H1 (cell line): ENCODE measurements at regions not wholly inside any gene's neighbourhood (a gene's known extent, or its start where the extent isn't known, plus 50 kb on each side); places are given as distances from the start of the nearest gene placed in this dataset.

Experiments
- CTCF ChIA-PET: fragments of 300-600 bp; sonication (Branson Sonifier 250); formaldehyde crosslinking; loops from one replicate; lab custom pipeline; 2021; ENCODE audit not compliant: partially characterized antibody; lab: Charles Lee
- POLR2A ChIA-PET: fragments of 300-600 bp; sonication (Branson Sonifier 250); formaldehyde crosslinking; loops from one replicate; lab custom pipeline; 2021; ENCODE audit warnings: inconsistent platforms; ENCODE audit not compliant: partially characterized antibody; lab: Charles Lee
- DNase-seq, 2 experiments: peaks; one replicate each; pipeline versions ENCODE4 v3.0.0 to v3.0.0-alpha.2; 2010 to 2022; ENCODE audit warnings: low spot score in 2 of 2, low read depth in 1 of 2, mixed read lengths in 1 of 2
- FAIRE-seq: peaks from 2 replicates; lab custom pipeline; 2011; peaks lifted over from hg19 to GRCh38; lab: Jason Lieb, UNC
- H2AFZ ChIP-seq: 2 replicates; pipeline ENCODE4 v1.8.1; 2012; ENCODE audit warnings: low read length, inconsistent platforms
- H2AK5ac ChIP-seq: 2 replicates; pipeline ENCODE4 v1.6.1; 2013; ENCODE audit warnings: low read depth, low read length
- H2BK120ac ChIP-seq: replicated peaks from 2 replicates; pipeline ENCODE3; 2013; ENCODE audit warnings: low read depth, low read length, inconsistent platforms
- H2BK12ac ChIP-seq: 2 replicates; pipeline ENCODE4 v1.6.1; 2013; ENCODE audit warnings: low read depth, low read length
- H2BK15ac ChIP-seq: 2 replicates; pipeline ENCODE4 v1.6.1; 2013; ENCODE audit warnings: low read length
- H2BK20ac ChIP-seq: 2 replicates; pipeline ENCODE4 v1.6.1; 2013; ENCODE audit warnings: low read length
- H2BK5ac ChIP-seq: 2 replicates; pipeline ENCODE4 v1.6.1; 2013; ENCODE audit warnings: low read depth, low read length
- H3K14ac ChIP-seq: 2 replicates; pipeline ENCODE4 v1.6.1; 2013; ENCODE audit warnings: inconsistent platforms; ENCODE audit not compliant: insufficient read length
- H3K18ac ChIP-seq: 2 replicates; pipeline ENCODE4 v1.6.1; 2013; ENCODE audit warnings: low read length; ENCODE audit errors: extremely low read depth
- H3K23ac ChIP-seq: 2 replicates; pipeline ENCODE4 v1.6.1; 2013; ENCODE audit warnings: inconsistent platforms; ENCODE audit not compliant: insufficient read length
- H3K23me2 ChIP-seq: 2 replicates; pipeline ENCODE4 v1.6.1; 2013; ENCODE audit warnings: low read depth, low read length
- H3K27ac ChIP-seq: 2 replicates; pipeline ENCODE4 v1.6.1; 2011; ENCODE audit warnings: low read depth, low read length, inconsistent platforms
- H3K27me3 ChIP-seq, 4 experiments: replicated peaks in 1 of 4; 1 replicate in 1 of 4; 2 replicates in 3 of 4; pipeline versions ENCODE4 v1.6.1 to v1.8.1; 2011 to 2013; ENCODE audit warnings: low read length in 3 of 4, mild to moderate bottlenecking in 3 of 4, inconsistent platforms in 2 of 4, mixed read lengths in 2 of 4, moderate library complexity in 1 of 4; ENCODE audit not compliant: control insufficient read depth in 3 of 4, insufficient read depth in 3 of 4; ENCODE audit errors: extremely low read depth in 1 of 4
- H3K36me3 ChIP-seq, 4 experiments: 2 replicates each; pipeline versions ENCODE4 v1.6.1 to v1.8.1; 2011 to 2013; ENCODE audit warnings: mild to moderate bottlenecking in 4 of 4, low read length in 3 of 4, moderate library complexity in 2 of 4, control low read depth in 1 of 4, inconsistent platforms in 1 of 4; ENCODE audit not compliant: insufficient read depth in 4 of 4, control insufficient read depth in 2 of 4
- H3K4ac ChIP-seq: replicated peaks from 2 replicates; pipeline ENCODE3; 2013; ENCODE audit warnings: low read length, low read depth, mixed read lengths, inconsistent platforms; ENCODE audit not compliant: insufficient read length
- H3K4me1 ChIP-seq, 4 experiments: replicated peaks in 1 of 4; 1 replicate in 1 of 4; 2 replicates in 3 of 4; pipeline versions ENCODE4 v1.6.1 to v1.8.1; 2011 to 2013; ENCODE audit warnings: low read length in 3 of 4, inconsistent platforms in 2 of 4, mixed read lengths in 1 of 4; ENCODE audit not compliant: insufficient read depth in 4 of 4, control insufficient read depth in 3 of 4
- H3K4me2 ChIP-seq, 2 experiments: 2 replicates each; pipeline versions ENCODE4 v1.6.1 to v1.8.1; 2011 to 2013; ENCODE audit warnings: low read depth in 2 of 2, low read length in 2 of 2, control low read depth in 1 of 2, inconsistent platforms in 1 of 2, mild to moderate bottlenecking in 1 of 2; ENCODE audit not compliant: insufficient read depth in 1 of 2
- H3K4me3 ChIP-seq, 4 experiments: fragments of 200-600, 300-600 bp in 1 of 4; sonication (generic), shearing (Covaris generic), sonication (Bioruptor Twin) in 1 of 4; 2 replicates each; pipeline versions ENCODE4 v1.5.1 to v1.8.1; 2011 to 2016; ENCODE audit warnings: low read length in 4 of 4, low read depth in 3 of 4, control low read depth in 2 of 4, inconsistent platforms in 2 of 4, mild to moderate bottlenecking in 2 of 4, mixed read lengths in 1 of 4, moderate library complexity in 1 of 4; ENCODE audit not compliant: insufficient read depth in 2 of 4; ENCODE audit errors: extremely low read depth in 1 of 4
- H3K56ac ChIP-seq: replicated peaks from 2 replicates; pipeline ENCODE3; 2013; ENCODE audit warnings: low read depth, mild to moderate bottlenecking, mixed read lengths, low read length, inconsistent platforms; ENCODE audit not compliant: insufficient read length
- H3K79me1 ChIP-seq: 2 replicates; pipeline ENCODE4 v1.6.1; 2013; ENCODE audit warnings: low read depth, low read length, control low read depth
- H3K79me2 ChIP-seq, 2 experiments: 2 replicates each; pipeline versions ENCODE4 v1.6.1 to v1.8.1; 2012 to 2013; ENCODE audit warnings: low read length in 2 of 2, mild to moderate bottlenecking in 2 of 2, inconsistent platforms in 1 of 2; ENCODE audit not compliant: insufficient read depth in 2 of 2, control insufficient read depth in 1 of 2
- H3K9ac ChIP-seq, 4 experiments: replicated peaks in 1 of 4; 1 replicate in 1 of 4; 2 replicates in 3 of 4; pipeline versions ENCODE4 v1.6.1 to v1.8.1; 2011 to 2013; ENCODE audit warnings: low read depth in 3 of 4, low read length in 3 of 4, control low read depth in 2 of 4, mild to moderate bottlenecking in 2 of 4, moderate library complexity in 2 of 4, inconsistent platforms in 1 of 4; ENCODE audit errors: extremely low read depth in 1 of 4
- H3K9me3 ChIP-seq, 2 experiments: 2 replicates each; pipeline versions ENCODE4 v1.6.1 to v1.8.1; 2012 to 2013; ENCODE audit warnings: mild to moderate bottlenecking in 2 of 2, moderate library complexity in 2 of 2, control low read depth in 1 of 2, inconsistent platforms in 1 of 2, low read depth in 1 of 2, low read length in 1 of 2, mixed read lengths in 1 of 2; ENCODE audit not compliant: insufficient read depth in 2 of 2
- H4K20me1 ChIP-seq, 2 experiments: replicated peaks in 1 of 2; 2 replicates each; pipeline versions ENCODE3 to v1.8.1; 2011 to 2013; ENCODE audit warnings: inconsistent platforms in 2 of 2, low read length in 2 of 2, mild to moderate bottlenecking in 1 of 2; ENCODE audit not compliant: insufficient read depth in 2 of 2, control insufficient read depth in 1 of 2
- H4K5ac ChIP-seq: 2 replicates; pipeline ENCODE4 v1.6.1; 2013; ENCODE audit warnings: low read length, low read depth, mixed read lengths, inconsistent platforms; ENCODE audit not compliant: insufficient read length
- H4K8ac ChIP-seq: 2 replicates; pipeline ENCODE4 v1.8.0; 2013; ENCODE audit warnings: mild to moderate bottlenecking, moderate library complexity, low read length, inconsistent platforms; ENCODE audit not compliant: insufficient read depth; ENCODE audit errors: extremely low read depth
- H4K91ac ChIP-seq: replicated peaks from 2 replicates; pipeline ENCODE3; 2013; ENCODE audit warnings: low read length, mixed read lengths, inconsistent platforms; ENCODE audit not compliant: insufficient read length
- BRCA1 ChIP-seq: IDR thresholded peaks from 2 replicates; pipeline ENCODE4 v1.6.1; 2012; ENCODE audit warnings: low read depth, low read length, improper control_type of control experiment
- FOSL1 ChIP-seq: IDR thresholded peaks from 2 replicates; pipeline ENCODE4 v1.6.1; 2011; ENCODE audit warnings: mild to moderate bottlenecking, low read depth, low read length, moderate library complexity; ENCODE audit not compliant: insufficient read depth
- GABPA ChIP-seq: IDR thresholded peaks from 2 replicates; pipeline ENCODE4 v1.6.1; 2011; ENCODE audit warnings: mild to moderate bottlenecking, low read length, moderate library complexity, borderline replicate concordance; ENCODE audit not compliant: insufficient read depth
- HDAC6 ChIP-seq: IDR thresholded peaks from one replicate; pipeline ENCODE4 v1.7.1; 2012; ENCODE audit warnings: low read depth, mild to moderate bottlenecking, inconsistent platforms, low read length, moderate library complexity
- KDM4A ChIP-seq: IDR thresholded peaks from one replicate; pipeline ENCODE4 v1.7.1; 2012; ENCODE audit warnings: low read depth, mild to moderate bottlenecking, moderate library complexity, low read length, inconsistent platforms; ENCODE audit not compliant: severe bottlenecking
- MAFK ChIP-seq: IDR thresholded peaks from 2 replicates; pipeline ENCODE4 v1.6.1; 2012; ENCODE audit warnings: low read depth, mild to moderate bottlenecking, improper control_type of control experiment, low read length
- PHF8 ChIP-seq: fragments of 200-600 bp; sonication (generic); conservative IDR thresholded peaks from 2 replicates; pipeline ENCODE4 v1.7.1; 2012; ENCODE audit warnings: low read depth, mild to moderate bottlenecking, inconsistent platforms, low read length, moderate library complexity
- POLR2A ChIP-seq, 2 experiments: IDR thresholded peaks; 1 replicate in 1 of 2; 2 replicates in 1 of 2; pipeline ENCODE4 v1.6.1; 2011; ENCODE audit warnings: low read depth in 2 of 2, low read length in 2 of 2, mild to moderate bottlenecking in 2 of 2; ENCODE audit errors: control extremely low read depth in 1 of 2
- WGBS, 2 experiments: shearing (Covaris generic) in 1 of 2; methylation state at CpG; one replicate each; pipeline versions ENCODE4 v1.1.6 to v1.1.7; 2013 to 2015; ENCODE audit warnings: low lambda C conversion rate in 2 of 2, mixed read lengths in 2 of 2, inconsistent platforms in 1 of 2, low coverage in 1 of 2, missing lambda C conversion rate in 1 of 2; ENCODE audit not compliant: insufficient replicate concordance in 2 of 2, insufficient coverage in 1 of 2, insufficient read length in 1 of 2; ENCODE audit errors: extremely low coverage in 1 of 2, missing lambda C conversion rate in 1 of 2; 5-methylcytosine and 5-hydroxymethylcytosine counted together
- TF ChIP-seq, protein P1 (sequence below), 3 experiments: IDR thresholded peaks; 1 replicate in 2 of 3; 2 replicates in 1 of 3; pipeline versions ENCODE4 v1.5.1 to v1.6.1; 2011; ENCODE audit warnings: low read length in 3 of 3, mild to moderate bottlenecking in 3 of 3, inconsistent platforms in 2 of 3, low read depth in 1 of 3, moderate library complexity in 1 of 3; ENCODE audit not compliant: insufficient read depth in 1 of 3; ENCODE audit errors: control extremely low read depth in 1 of 3
- TF ChIP-seq, protein P2 (sequence below): IDR thresholded peaks from 2 replicates; pipeline ENCODE4 v1.6.1; 2012; ENCODE audit warnings: inconsistent platforms

DNA sequence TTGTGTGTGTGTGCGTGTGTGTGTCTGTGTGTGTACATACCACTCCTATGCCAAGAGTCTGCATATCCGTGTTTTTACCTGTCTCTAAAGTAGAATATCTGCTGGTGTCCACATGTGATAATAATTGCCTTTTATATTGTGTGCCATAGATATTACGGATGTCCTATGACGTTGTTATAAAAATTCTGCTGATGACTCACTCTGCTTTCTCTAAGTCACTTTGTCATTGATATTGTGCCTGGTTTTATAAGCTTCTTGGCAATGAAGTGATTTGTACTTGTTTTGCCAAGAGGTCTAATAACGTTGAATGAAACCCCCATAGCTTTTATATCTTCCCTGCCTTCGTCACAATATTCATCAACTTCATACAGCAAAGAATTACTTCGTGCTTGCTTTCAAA lies 102.6 kb upstream of the C1GALT1C1 start:
- Histone ChIP-seq H2BK15ac (no peak overlapping the region), H3K14ac (no peak overlapping the region), H3K36me3 (no peaks in the 10 kb centered on the region), H3K79me1 (no peaks in the 10 kb centered on the region), H2BK120ac (no peak overlapping the region), H3K56ac (no peak overlapping the region), H3K9me3 (no peaks in the 10 kb centered on the region; a peak in 1 of 4 replicates), H4K20me1 (no peaks in the 10 kb centered on the region), H3K27ac (no peak overlapping the region), H3K4ac (no peak overlapping the region), H2BK12ac (no peak overlapping the region), H3K23ac (no peak overlapping the region), H3K79me2 (no peaks in the 10 kb centered on the region), H3K23me2 (no peaks in the 10 kb centered on the region), H3K9ac (no peak overlapping the region), H2BK5ac (no peak overlapping the region), H3K27me3 (no peaks in the 10 kb centered on the region), H3K18ac (no peak overlapping the region), H4K8ac (no peak overlapping the region), H2AFZ (no peak overlapping the region), H3K4me3 (no peak overlapping the region), H2BK20ac (no peak overlapping the region), H3K4me1 (no peaks in the 10 kb centered on the region), H4K91ac (no peak overlapping the region), H3K4me2 (no peak overlapping the region), H4K5ac (no peak overlapping the region), H2AK5ac (no peak overlapping the region)
- FAIRE-seq: no peak
- POLR2A ChIA-PET: no interaction called here
- DNase-seq: no peak
- CTCF ChIA-PET: no interaction called here
- TF ChIP-seq HDAC6 (no peak), MAFK (no peak), KDM4A (no peak), PHF8 (no peak), GABPA (no peak), FOSL1 (no peak), BRCA1 (no peak), POLR2A (IDR thresholded peaks at IDR 0.05; ENCODE audit: control extremely low read depth in 1 of 2, low read depth in 2 of 2, low read length in 2 of 2) (no peak)
- TF ChIP-seq, protein P1, sequence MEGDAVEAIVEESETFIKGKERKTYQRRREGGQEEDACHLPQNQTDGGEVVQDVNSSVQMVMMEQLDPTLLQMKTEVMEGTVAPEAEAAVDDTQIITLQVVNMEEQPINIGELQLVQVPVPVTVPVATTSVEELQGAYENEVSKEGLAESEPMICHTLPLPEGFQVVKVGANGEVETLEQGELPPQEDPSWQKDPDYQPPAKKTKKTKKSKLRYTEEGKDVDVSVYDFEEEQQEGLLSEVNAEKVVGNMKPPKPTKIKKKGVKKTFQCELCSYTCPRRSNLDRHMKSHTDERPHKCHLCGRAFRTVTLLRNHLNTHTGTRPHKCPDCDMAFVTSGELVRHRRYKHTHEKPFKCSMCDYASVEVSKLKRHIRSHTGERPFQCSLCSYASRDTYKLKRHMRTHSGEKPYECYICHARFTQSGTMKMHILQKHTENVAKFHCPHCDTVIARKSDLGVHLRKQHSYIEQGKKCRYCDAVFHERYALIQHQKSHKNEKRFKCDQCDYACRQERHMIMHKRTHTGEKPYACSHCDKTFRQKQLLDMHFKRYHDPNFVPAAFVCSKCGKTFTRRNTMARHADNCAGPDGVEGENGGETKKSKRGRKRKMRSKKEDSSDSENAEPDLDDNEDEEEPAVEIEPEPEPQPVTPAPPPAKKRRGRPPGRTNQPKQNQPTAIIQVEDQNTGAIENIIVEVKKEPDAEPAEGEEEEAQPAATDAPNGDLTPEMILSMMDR (IDR thresholded peaks at IDR 0.05; ENCODE audit: control extremely low read depth in 1 of 3, insufficient read depth in 1 of 3, low read depth in 1 of 3, low read length in 3 of 3): no peak
- TF ChIP-seq, protein P2, sequence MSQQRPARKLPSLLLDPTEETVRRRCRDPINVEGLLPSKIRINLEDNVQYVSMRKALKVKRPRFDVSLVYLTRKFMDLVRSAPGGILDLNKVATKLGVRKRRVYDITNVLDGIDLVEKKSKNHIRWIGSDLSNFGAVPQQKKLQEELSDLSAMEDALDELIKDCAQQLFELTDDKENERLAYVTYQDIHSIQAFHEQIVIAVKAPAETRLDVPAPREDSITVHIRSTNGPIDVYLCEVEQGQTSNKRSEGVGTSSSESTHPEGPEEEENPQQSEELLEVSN: no peak
- 89% methylated on average over 7 of the region's 7 CpGs; no CpG with 5 or more reads in 1 of the 2 experiments for WGBS, 2 experiments
